Activated CD4-positive, alpha-beta T cell treated with anti-CD3 and anti-CD28 coated beads, Interleukin-10, Interleukin-2, amounts not matched to agents 100 ng/mL and 50 ng/mL, durations not matched to agents 16 hours and 8 hours (primary cell): ENCODE measurements at regions not wholly inside any gene's neighbourhood (a gene's known extent, or its start where the extent isn't known, plus 50 kb on each side); places are given as distances from the start of the nearest gene placed in this dataset.

Source experiments
- DNase-seq: peaks from one replicate; pipeline ENCODE4 v3.0.0-alpha.2; 2020

DNA sequence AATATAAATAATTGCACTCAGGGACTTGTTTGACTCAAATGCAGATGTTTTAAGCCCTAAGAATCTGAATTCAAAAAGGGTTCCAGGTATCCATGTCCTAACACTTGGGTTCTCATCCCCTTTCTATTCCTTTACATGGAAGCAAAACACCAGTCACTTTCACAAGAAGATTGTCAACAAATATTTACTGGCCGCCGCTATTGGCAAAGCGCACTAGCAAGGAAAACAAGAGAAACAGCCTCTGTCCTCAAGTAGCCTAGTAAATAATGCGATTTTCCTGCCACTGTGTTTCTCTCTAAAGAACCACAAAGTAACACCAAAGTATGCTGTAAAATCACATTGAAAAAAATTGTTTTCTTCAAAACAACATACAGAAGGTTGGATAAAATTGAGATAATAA, 66.7 kb upstream of the EZH2 start:
- DNase-seq: no peak

- no peak for DNase-seq
Observed at GRCh38 chr7:148944935-148945934, 61.1 kb upstream of the EZH2 start.

- DNase-seq: peak; percentile 83
Observed at GRCh38 chr7:148941598-148942275, 57.6 kb upstream of the EZH2 start.

GRCh38 chr7:148940702-148941597, 56.9 kb upstream of the EZH2 start:
- peak; percentile 84 for DNase-seq

- DNase-seq: peak; percentile 64
Observed at GRCh38 chr7:148939128-148939755, 55.2 kb upstream of the EZH2 start.

DNA sequence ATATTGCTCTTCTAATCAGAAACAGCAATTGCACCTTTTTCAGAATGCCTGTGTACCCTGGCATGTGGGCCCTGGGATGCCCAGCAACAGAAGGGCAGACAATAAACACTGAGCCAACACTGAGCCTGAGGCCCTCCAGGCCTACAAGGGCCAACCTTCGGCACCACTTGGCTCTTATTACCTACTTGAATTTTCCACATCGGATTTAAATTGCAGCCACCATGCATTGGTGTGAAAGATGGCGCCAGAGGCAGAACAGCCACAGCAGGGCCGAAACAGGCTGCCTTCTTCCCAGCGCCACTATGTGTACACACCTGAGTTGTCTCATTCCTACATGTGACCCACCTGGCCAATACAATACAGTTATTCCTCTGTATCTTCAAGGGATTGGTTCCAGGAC, 51.4 kb upstream of the EZH2 start:
- no peak for DNase-seq
